Loucy (cell line): ENCODE measurements at regions not wholly inside any gene's neighbourhood (a gene's known extent, or its start where the extent isn't known, plus 50 kb on each side); places are given as distances from the start of the nearest gene placed in this dataset.

Source experiments
- EZH2phosphoT487 ChIP-seq: fragments of 200-600 bp; IDR thresholded peaks from 2 replicates; pipeline ENCODE4 v1.6.1; 2018; ENCODE audit warnings: antibody characterized with exemption, mild to moderate bottlenecking, moderate library complexity, borderline replicate concordance
- TF ChIP-seq, protein P1 (sequence below): fragments of 200-600 bp; sonication (generic); conservative IDR thresholded peaks from 2 replicates; pipeline ENCODE4 v1.5.1; 2014; ENCODE audit warnings: mild to moderate bottlenecking, antibody characterized with exemption, low read length

DNA sequence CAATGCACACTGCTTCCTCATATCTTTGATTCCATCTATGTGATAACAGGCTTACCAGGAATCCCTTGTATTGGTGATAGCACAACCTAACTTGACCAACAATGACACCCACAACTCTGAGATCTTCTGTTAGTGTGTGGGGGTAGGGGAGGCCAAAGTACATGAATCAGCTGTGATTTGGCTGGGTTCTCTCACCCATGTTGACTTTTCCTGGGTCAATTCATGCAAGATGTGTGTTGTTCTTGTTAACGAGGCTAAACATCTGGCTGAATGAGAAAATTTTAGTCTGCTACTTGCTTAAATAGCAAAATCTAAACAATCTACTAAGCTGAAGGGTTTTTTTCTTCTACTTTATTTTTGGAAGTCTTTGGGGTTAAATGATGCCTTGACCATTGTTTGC, 341.2 kb upstream of the SLC14A2 start:
- TF ChIP-seq EZH2phosphoT487: no peak
- TF ChIP-seq, protein P1, sequence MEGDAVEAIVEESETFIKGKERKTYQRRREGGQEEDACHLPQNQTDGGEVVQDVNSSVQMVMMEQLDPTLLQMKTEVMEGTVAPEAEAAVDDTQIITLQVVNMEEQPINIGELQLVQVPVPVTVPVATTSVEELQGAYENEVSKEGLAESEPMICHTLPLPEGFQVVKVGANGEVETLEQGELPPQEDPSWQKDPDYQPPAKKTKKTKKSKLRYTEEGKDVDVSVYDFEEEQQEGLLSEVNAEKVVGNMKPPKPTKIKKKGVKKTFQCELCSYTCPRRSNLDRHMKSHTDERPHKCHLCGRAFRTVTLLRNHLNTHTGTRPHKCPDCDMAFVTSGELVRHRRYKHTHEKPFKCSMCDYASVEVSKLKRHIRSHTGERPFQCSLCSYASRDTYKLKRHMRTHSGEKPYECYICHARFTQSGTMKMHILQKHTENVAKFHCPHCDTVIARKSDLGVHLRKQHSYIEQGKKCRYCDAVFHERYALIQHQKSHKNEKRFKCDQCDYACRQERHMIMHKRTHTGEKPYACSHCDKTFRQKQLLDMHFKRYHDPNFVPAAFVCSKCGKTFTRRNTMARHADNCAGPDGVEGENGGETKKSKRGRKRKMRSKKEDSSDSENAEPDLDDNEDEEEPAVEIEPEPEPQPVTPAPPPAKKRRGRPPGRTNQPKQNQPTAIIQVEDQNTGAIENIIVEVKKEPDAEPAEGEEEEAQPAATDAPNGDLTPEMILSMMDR: no peak
